HCT116 (cell line): ENCODE measurements at regions not wholly inside any gene's neighbourhood (a gene's known extent, or its start where the extent isn't known, plus 50 kb on each side); places are given as distances from the start of the nearest gene placed in this dataset.

Source experiments
- ATAC-seq: fragments of 200-7000 bp; cut with Tn5 transposase; 2 replicates; pipeline ENCODE4 v1.9.1; 2020; ENCODE audit warnings: mild to moderate bottlenecking, moderate library complexity
- BruUV-seq: library from RNA; stranded (reverse); fragments of 400-500 nt; replicated peaks from 2 replicates; lab custom pipeline; 2021; lab: Mats Ljungman, UMichigan
- CTCF ChIA-PET: fragments of 300-600 bp; sonication (Branson Sonifier 250); formaldehyde crosslinking; loops from one replicate; lab custom pipeline; 2021; ENCODE audit warnings: antibody characterized with exemption; lab: Charles Lee
- POLR2A ChIA-PET: fragments of 300-600, 350-600 bp; sonication (Branson Sonifier 250); formaldehyde crosslinking; loops from one replicate; lab custom pipeline; 2021; ENCODE audit warnings: antibody characterized with exemption; lab: Charles Lee
- RAD21 ChIA-PET, 2 experiments: fragments of 300-600 bp; sonication (Branson Sonifier 250); formaldehyde crosslinking; loops; one replicate each; lab custom pipeline; 2023; ENCODE audit warnings: low total read pairs in 2 of 2; ENCODE audit not compliant: uncharacterized antibody in 2 of 2, unreplicated experiment in 2 of 2, low non-redundant PET in 1 of 2; lab: Charles Lee
- DNase-seq: peaks from one replicate; pipeline ENCODE4 v3.0.0-alpha.2; 2010; ENCODE audit warnings: low read depth, low spot score
- H2AFZ ChIP-seq: fragments of 200-600 bp; shearing (Covaris generic), sonication (generic); 2 replicates; pipeline ENCODE4 v1.6.1; 2017; ENCODE audit warnings: low read depth, mixed run types, mixed read lengths, antibody characterized with exemption, low read length; ENCODE audit not compliant: poor library complexity, severe bottlenecking
- H3K27ac ChIP-seq: 2 replicates; pipeline ENCODE4 v1.5.1; 2012; ENCODE audit warnings: low read depth, low read length
- H3K27me3 ChIP-seq: fragments of 200-600 bp; sonication (generic); 2 replicates; pipeline ENCODE4 v1.6.1; 2016; ENCODE audit warnings: mixed run types, low read length, mixed read lengths; ENCODE audit not compliant: insufficient read depth
- H3K36me3 ChIP-seq, 2 experiments: fragments of 200-500 bp in 1 of 2; fragments of 200-600 bp in 1 of 2; sonication (Bioruptor generic) in 1 of 2; sonication (generic) in 1 of 2; 2 replicates each; pipeline versions ENCODE4 v1.5.1 to v1.6.1; 2014 to 2016; ENCODE audit warnings: low read length in 2 of 2, inconsistent platforms in 1 of 2, mixed read lengths in 1 of 2, mixed run types in 1 of 2; ENCODE audit not compliant: insufficient read depth in 2 of 2, control insufficient read depth in 1 of 2
- H3K4me1 ChIP-seq, 2 experiments: fragments of 200-600 bp in 1 of 2; sonication (generic) in 1 of 2; 2 replicates each; pipeline versions ENCODE4 v1.5.1 to v1.6.1; 2012 to 2017; ENCODE audit warnings: low read length in 2 of 2, inconsistent platforms in 1 of 2, mild to moderate bottlenecking in 1 of 2, mixed read lengths in 1 of 2, mixed run types in 1 of 2, moderate library complexity in 1 of 2; ENCODE audit not compliant: insufficient read depth in 2 of 2, control insufficient read depth in 1 of 2
- H3K4me2 ChIP-seq: fragments of 200-600 bp; sonication (generic); 2 replicates; pipeline ENCODE4 v1.6.1; 2017; ENCODE audit warnings: mixed run types, low read length, mixed read lengths
- H3K4me3 ChIP-seq, 2 experiments: fragments of 200-600 bp in 1 of 2; sonication (generic) in 1 of 2; replicated peaks in 1 of 2; 2 replicates each; pipeline ENCODE4 v1.5.1; 2011 to 2016; ENCODE audit warnings: low read length in 2 of 2, control low read depth in 1 of 2, low read depth in 1 of 2, mild to moderate bottlenecking in 1 of 2, mixed read lengths in 1 of 2, mixed run types in 1 of 2
- H3K79me2 ChIP-seq: fragments of 200-600 bp; sonication (generic); 2 replicates; pipeline ENCODE4 v1.6.1; 2017; ENCODE audit warnings: mild to moderate bottlenecking, mixed run types, low read length, moderate library complexity, mixed read lengths; ENCODE audit not compliant: insufficient read depth
- H3K9ac ChIP-seq: fragments of 200-600 bp; sonication (generic); 2 replicates; pipeline ENCODE4 v1.6.1; 2016; ENCODE audit warnings: low read length, mixed read lengths
- H3K9me2 ChIP-seq: fragments of 200-600 bp; sonication (generic), shearing (Covaris generic); 2 replicates; pipeline ENCODE4 v1.6.1; 2017; ENCODE audit warnings: mixed run types, mild to moderate bottlenecking, moderate library complexity; ENCODE audit not compliant: insufficient read depth
- H3K9me3 ChIP-seq, 2 experiments: fragments of 200-500 bp in 1 of 2; fragments of 200-600 bp in 1 of 2; sonication (Bioruptor generic) in 1 of 2; sonication (generic) in 1 of 2; 2 replicates each; pipeline ENCODE4 v1.6.1; 2014 to 2017; ENCODE audit warnings: low read length in 2 of 2, mixed read lengths in 2 of 2, inconsistent platforms in 1 of 2, low read depth in 1 of 2, mild to moderate bottlenecking in 1 of 2, mixed run types in 1 of 2, moderate library complexity in 1 of 2; ENCODE audit not compliant: control insufficient read depth in 1 of 2, insufficient read depth in 1 of 2
- H4K20me1 ChIP-seq: fragments of 200-600 bp; sonication (generic), shearing (Covaris generic); 2 replicates; pipeline ENCODE4 v1.6.1; 2017; ENCODE audit warnings: mixed run types, mild to moderate bottlenecking, moderate library complexity; ENCODE audit not compliant: insufficient read depth
- CEBPB ChIP-seq: IDR thresholded peaks from 2 replicates; pipeline ENCODE4 v1.6.1; 2012; ENCODE audit warnings: low read depth
- EGR1 ChIP-seq: IDR thresholded peaks from 2 replicates; pipeline ENCODE4 v1.6.1; 2012; ENCODE audit warnings: low read depth
- EZH2 ChIP-seq: fragments of 200-600 bp; sonication (generic); IDR thresholded peaks from 2 replicates; pipeline ENCODE4 v1.6.1; 2017; ENCODE audit warnings: antibody characterized with exemption, mixed run types
- FOSL1 ChIP-seq: IDR thresholded peaks from 2 replicates; pipeline ENCODE4 v1.6.1; 2012; ENCODE audit warnings: low read depth
- POLR2AphosphoS5 ChIP-seq: IDR thresholded peaks from 2 replicates; pipeline ENCODE4 v1.6.1; 2011; ENCODE audit warnings: mild to moderate bottlenecking, low read depth, low read length, moderate library complexity
- REST ChIP-seq: IDR thresholded peaks from 2 replicates; pipeline ENCODE4 v1.6.1; 2012; ENCODE audit warnings: low read depth
- SP1 ChIP-seq: IDR thresholded peaks from 2 replicates; pipeline ENCODE4 v1.6.1; 2012; ENCODE audit warnings: low read depth
- ZFX ChIP-seq: fragments of 450-650 bp; IDR thresholded peaks from 2 replicates; pipeline ENCODE4 v1.6.1; 2017
- intact Hi-C: fragments of 100-400 bp; cut with micrococcal nuclease; formaldehyde crosslinking; loops from 2 replicates; pipeline ENCODE4 v1.10.0; 2022
- TF ChIP-seq, protein P1 (sequence below): IDR thresholded peaks from 2 replicates; pipeline ENCODE4 v1.6.1; 2012

DNA sequence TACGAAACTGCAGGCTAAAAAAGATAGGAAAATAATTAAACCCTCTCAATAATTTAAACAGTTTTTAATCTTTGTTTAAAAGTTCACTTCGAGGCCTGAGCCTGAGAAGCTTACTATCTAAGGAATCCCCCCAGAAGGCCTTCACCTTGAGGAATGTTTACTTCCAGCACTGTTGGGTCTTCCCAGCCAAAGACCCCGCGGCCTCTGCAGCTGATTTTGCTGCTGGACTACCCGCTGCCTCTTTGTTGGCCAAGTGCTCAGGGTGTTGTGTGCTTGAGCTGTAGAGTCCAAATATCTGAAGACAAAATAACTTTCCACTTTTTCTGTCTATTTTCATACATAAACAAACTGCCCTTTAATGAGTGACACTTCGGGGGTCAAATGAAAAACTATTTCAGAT is 292.7 kb downstream of the GLRX3 start:
- no peaks in the 10 kb centered on the region for H3K79me2 ChIP-seq
- ChIA-PET RAD21 (no interaction called here), POLR2A (no interaction called here), CTCF (no interaction called here)
- no peaks in the 10 kb centered on the region for H3K9me2 ChIP-seq
- H3K4me1 ChIP-seq = no peaks in the 10 kb centered on the region
- ATAC-seq = no peak
- no peak overlapping the region for H3K27ac ChIP-seq
- H3K4me2 ChIP-seq = no peak overlapping the region
- no peak for TF ChIP-seq CEBPB
- no peaks in the 10 kb centered on the region for H3K27me3 ChIP-seq
- H3K9me3 ChIP-seq = no peaks in the 10 kb centered on the region
- H3K36me3 ChIP-seq = no peaks in the 10 kb centered on the region
- BruUV-seq = no TSS peak
- DNase-seq = no peak
- no peak overlapping the region for H3K4me3 ChIP-seq
- intact Hi-C loops = no loop called here
- H2AFZ ChIP-seq = no peak overlapping the region
- no peak overlapping the region for H3K9ac ChIP-seq
- H4K20me1 ChIP-seq = no peaks in the 10 kb centered on the region

DNA sequence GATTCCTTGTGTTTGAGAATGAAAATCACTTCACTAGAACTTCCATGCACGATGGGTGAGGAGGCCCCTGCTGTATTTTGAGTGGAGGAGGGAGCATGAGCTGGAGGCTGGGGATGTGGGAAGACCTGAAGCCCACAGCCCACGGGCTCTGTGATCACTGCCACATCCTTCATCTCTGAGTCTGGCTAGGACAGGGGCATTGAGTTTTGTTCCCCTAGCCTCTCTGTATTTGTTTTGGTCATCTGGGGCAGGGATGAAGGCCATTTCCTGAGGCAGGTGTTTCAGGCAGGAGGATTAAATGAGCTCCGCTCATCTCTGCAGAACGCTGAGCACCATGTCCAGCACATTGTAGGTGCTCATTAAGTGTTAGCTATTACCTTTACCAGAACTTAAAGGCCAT is 293.6 kb downstream of the GLRX3 start:
- no peaks in the 10 kb centered on the region for H3K27me3 ChIP-seq
- POLR2A ChIA-PET = no interaction called here
- ATAC-seq = no peak
- TF ChIP-seq ZFX (no peak), EZH2 (no peak), REST (no peak), FOSL1 (no peak), SP1 (no peak), POLR2AphosphoS5 (no peak), EGR1 (no peak), CEBPB (no peak)
- TF ChIP-seq, protein P1, sequence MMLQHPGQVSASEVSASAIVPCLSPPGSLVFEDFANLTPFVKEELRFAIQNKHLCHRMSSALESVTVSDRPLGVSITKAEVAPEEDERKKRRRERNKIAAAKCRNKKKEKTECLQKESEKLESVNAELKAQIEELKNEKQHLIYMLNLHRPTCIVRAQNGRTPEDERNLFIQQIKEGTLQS = no peak
- TF ChIP-seq, all 23 proteins: peak for 0
- no peak overlapping the region for H3K4me3 ChIP-seq
- no peak overlapping the region for H3K9ac ChIP-seq
- no TSS peak for BruUV-seq
- no peak overlapping the region for H3K27ac ChIP-seq
- no peaks in the 10 kb centered on the region for H3K79me2 ChIP-seq
- RAD21 ChIA-PET = no interaction called here
- H3K9me3 ChIP-seq = no peaks in the 10 kb centered on the region
- H3K4me2 ChIP-seq = no peak overlapping the region
- no peaks in the 10 kb centered on the region for H3K9me2 ChIP-seq
- no peaks in the 10 kb centered on the region for H4K20me1 ChIP-seq
- no peak overlapping the region for H2AFZ ChIP-seq
- H3K4me1 ChIP-seq = no peaks in the 10 kb centered on the region
- intact Hi-C loops = no loop called here
- H3K36me3 ChIP-seq = no peaks in the 10 kb centered on the region
- CTCF ChIA-PET = no interaction called here
- DNase-seq = no peak
